ENCODE measurements at regions not wholly inside any gene's neighbourhood (a gene's known extent, or its start where the extent isn't known, plus 50 kb on each side); places are given as distances from the start of the nearest gene placed in this dataset.

- Histone ChIP-seq H3K27me3 (ENCODE audit: control insufficient read depth, extremely low read depth, insufficient read depth, low read length) (no peaks in the 10 kb centered on the region), H3K9ac (ENCODE audit: control insufficient read depth, extremely low read depth, insufficient read depth, low read length) (no peak overlapping the region)
- dilution Hi-C loops (cut with MboI; ENCODE audit: extremely low pct_ligation_motif_present, low sequenced_read_pairs): no loop called here
These were observed 279.5 kb downstream of the KIF2B start for GRCh38 chr17:54102246-54102645.

GRCh38 chr17:54111576-54111975, 288.8 kb downstream of the KIF2B start:
- dilution Hi-C loops (cut with MboI; ENCODE audit: extremely low pct_ligation_motif_present, low sequenced_read_pairs): no loop called here
- H4K20me1 ChIP-seq (ENCODE audit: control insufficient read depth, extremely low read depth, insufficient read depth, low read length): no peaks in the 10 kb centered on the region
- H3K36me3 ChIP-seq (ENCODE audit: control insufficient read depth in 2 of 2, extremely low read depth in 1 of 2, insufficient read depth in 2 of 2, low read length in 2 of 2): no peaks in the 10 kb centered on the region
- TF ChIP-seq EZH2 (IDR thresholded peaks at IDR 0.05; ENCODE audit: low read length) (no peak), CTCF (optimal IDR thresholded peaks at IDR 0.05 in 1 of 3, IDR thresholded peaks at IDR 0.05 in 1 of 3, conservative IDR thresholded peaks at IDR 0.05 in 1 of 3; ENCODE audit: extremely low read depth in 1 of 3, insufficient read depth in 2 of 3, low read length in 3 of 3) (no peak)
- H3K9ac ChIP-seq (ENCODE audit: control insufficient read depth, extremely low read depth, insufficient read depth, low read length): no peak overlapping the region
- no peak overlapping the region for H2AFZ ChIP-seq (ENCODE audit: control insufficient read depth, low read length)
- no peak overlapping the region for H3K27ac ChIP-seq (ENCODE audit: control insufficient read depth, insufficient read depth, low read length)
- H3K4me3 ChIP-seq (ENCODE audit: control insufficient read depth in 2 of 3, extremely low read depth in 1 of 3, insufficient read depth in 2 of 3, low read depth in 1 of 3, low read length in 3 of 3): no peak overlapping the region
- H3K4me2 ChIP-seq (ENCODE audit: control insufficient read depth, extremely low read depth, insufficient read depth, low read depth, low read length): no peak overlapping the region
- H3K9me3 ChIP-seq (ENCODE audit: control insufficient read depth, low read depth, low read length): no peaks in the 10 kb centered on the region
- H3K9me1 ChIP-seq (ENCODE audit: control insufficient read depth, extremely low read depth, insufficient read depth, low read length): no peaks in the 10 kb centered on the region
- H3K27me3 ChIP-seq (ENCODE audit: control insufficient read depth, extremely low read depth, insufficient read depth, low read length): no peaks in the 10 kb centered on the region
- no peaks in the 10 kb centered on the region for H3K4me1 ChIP-seq (ENCODE audit: control insufficient read depth, extremely low read depth, insufficient read depth, low read length)
- DNase-seq (ENCODE audit: low read depth, low spot score) (no peak), FAIRE-seq (no peak)
- H3K79me2 ChIP-seq (ENCODE audit: control insufficient read depth, insufficient read depth, low read length): no peaks in the 10 kb centered on the region

More at GRCh38 chr17:54102246-54102645, 279.5 kb downstream of the KIF2B start:
- H2AFZ ChIP-seq (ENCODE audit: control insufficient read depth, low read length): no peak overlapping the region
- H3K9me3 ChIP-seq (ENCODE audit: control insufficient read depth, low read depth, low read length): peaks cover 3% of the 10 kb centered on the region
- no peaks in the 10 kb centered on the region for H3K36me3 ChIP-seq (ENCODE audit: control insufficient read depth in 2 of 2, extremely low read depth in 1 of 2, insufficient read depth in 2 of 2, low read length in 2 of 2)
- no peaks in the 10 kb centered on the region for H3K79me2 ChIP-seq (ENCODE audit: control insufficient read depth, insufficient read depth, low read length)
- no peak for FAIRE-seq
- H3K27ac ChIP-seq (ENCODE audit: control insufficient read depth, insufficient read depth, low read length): no peak overlapping the region
- no peaks in the 10 kb centered on the region for H3K9me1 ChIP-seq (ENCODE audit: control insufficient read depth, extremely low read depth, insufficient read depth, low read length)
- no peaks in the 10 kb centered on the region for H4K20me1 ChIP-seq (ENCODE audit: control insufficient read depth, extremely low read depth, insufficient read depth, low read length)
- no peaks in the 10 kb centered on the region for H3K4me1 ChIP-seq (ENCODE audit: control insufficient read depth, extremely low read depth, insufficient read depth, low read length)
- no peak overlapping the region for H3K4me3 ChIP-seq (ENCODE audit: control insufficient read depth in 2 of 3, extremely low read depth in 1 of 3, insufficient read depth in 2 of 3, low read depth in 1 of 3, low read length in 3 of 3)
- H3K4me2 ChIP-seq (ENCODE audit: control insufficient read depth, extremely low read depth, insufficient read depth, low read depth, low read length): no peak overlapping the region
- no peak for TF ChIP-seq CTCF (optimal IDR thresholded peaks at IDR 0.05 in 1 of 3, IDR thresholded peaks at IDR 0.05 in 1 of 3, conservative IDR thresholded peaks at IDR 0.05 in 1 of 3; ENCODE audit: extremely low read depth in 1 of 3, insufficient read depth in 2 of 3, low read length in 3 of 3)
- no peak for TF ChIP-seq EZH2 (IDR thresholded peaks at IDR 0.05; ENCODE audit: low read length)
- no peak for DNase-seq (ENCODE audit: low read depth, low spot score)
